ENCODE measurements at regions not wholly inside any gene's neighbourhood (a gene's known extent, or its start where the extent isn't known, plus 50 kb on each side); places are given as distances from the start of the nearest gene placed in this dataset.

DNA sequence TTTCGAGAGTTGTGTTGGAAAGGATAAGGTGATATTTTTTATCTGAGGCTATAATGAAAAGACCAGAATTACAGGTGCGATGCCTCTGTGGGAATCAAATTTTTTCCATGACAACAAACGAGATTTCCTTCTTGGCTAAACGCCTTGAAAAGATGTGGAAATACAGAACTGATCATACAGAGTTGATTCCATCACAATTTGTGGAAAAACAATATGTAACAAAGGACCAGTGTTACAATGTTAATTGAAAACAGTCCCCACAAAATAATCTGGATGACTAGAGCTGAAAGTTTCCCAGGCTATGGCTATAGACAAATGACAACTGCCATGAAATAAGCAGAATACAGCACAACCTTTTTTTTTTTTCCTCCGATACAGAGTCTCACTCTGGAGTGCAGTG is 628.9 kb downstream of the DIAPH3 start:
- CTCF ChIA-PET: interaction anchor here (0.7 kb wide), 1 partner anchor 141 kb away, joined by 5 read pairs; no protein-coding TSS in a partner anchor
- no peak overlapping the region for H3K27ac ChIP-seq (ENCODE audit: extremely low read depth, low read depth, low read length)
- H3K4me1 ChIP-seq (ENCODE audit: control insufficient read depth, insufficient read depth, low read length): peaks cover 3% of the 10 kb centered on the region
- POLR2A ChIA-PET: interaction anchor here (0.7 kb wide), 1 partner anchor 443 kb away, joined by 8 read pairs; no protein-coding TSS in a partner anchor
- no peak overlapping the region for H3K4me3 ChIP-seq (ENCODE audit: low read depth, low read length)
- no peaks in the 10 kb centered on the region for H3K9me3 ChIP-seq (ENCODE audit: control insufficient read depth, insufficient read depth, low read depth, low read length)
- no peaks in the 10 kb centered on the region for H3K36me3 ChIP-seq (ENCODE audit: control insufficient read depth in 2 of 2, insufficient read depth in 1 of 2, low read length in 2 of 2)
- no peak for TF ChIP-seq AEBP2 (tag by site-specific recombination; IDR thresholded peaks at IDR 0.05; ENCODE audit: borderline replicate concordance)
- TF ChIP-seq, protein P1, sequence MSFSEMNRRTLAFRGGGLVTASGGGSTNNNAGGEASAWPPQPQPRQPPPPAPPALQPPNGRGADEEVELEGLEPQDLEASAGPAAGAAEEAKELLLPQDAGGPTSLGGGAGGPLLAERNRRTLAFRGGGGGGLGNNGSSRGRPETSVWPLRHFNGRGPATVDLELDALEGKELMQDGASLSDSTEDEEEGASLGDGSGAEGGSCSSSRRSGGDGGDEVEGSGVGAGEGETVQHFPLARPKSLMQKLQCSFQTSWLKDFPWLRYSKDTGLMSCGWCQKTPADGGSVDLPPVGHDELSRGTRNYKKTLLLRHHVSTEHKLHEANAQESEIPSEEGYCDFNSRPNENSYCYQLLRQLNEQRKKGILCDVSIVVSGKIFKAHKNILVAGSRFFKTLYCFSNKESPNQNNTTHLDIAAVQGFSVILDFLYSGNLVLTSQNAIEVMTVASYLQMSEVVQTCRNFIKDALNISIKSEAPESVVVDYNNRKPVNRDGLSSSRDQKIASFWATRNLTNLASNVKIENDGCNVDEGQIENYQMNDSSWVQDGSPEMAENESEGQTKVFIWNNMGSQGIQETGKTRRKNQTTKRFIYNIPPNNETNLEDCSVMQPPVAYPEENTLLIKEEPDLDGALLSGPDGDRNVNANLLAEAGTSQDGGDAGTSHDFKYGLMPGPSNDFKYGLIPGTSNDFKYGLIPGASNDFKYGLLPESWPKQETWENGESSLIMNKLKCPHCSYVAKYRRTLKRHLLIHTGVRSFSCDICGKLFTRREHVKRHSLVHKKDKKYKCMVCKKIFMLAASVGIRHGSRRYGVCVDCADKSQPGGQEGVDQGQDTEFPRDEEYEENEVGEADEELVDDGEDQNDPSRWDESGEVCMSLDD (tag by site-specific recombination; IDR thresholded peaks at IDR 0.05): no peak
- no peak for TF ChIP-seq ZSCAN23 (tag by site-specific recombination; IDR thresholded peaks at IDR 0.05)
- TF ChIP-seq ZNF529 (tag by site-specific recombination; IDR thresholded peaks at IDR 0.05; ENCODE audit: insufficient replicate concordance): no peak

DNA sequence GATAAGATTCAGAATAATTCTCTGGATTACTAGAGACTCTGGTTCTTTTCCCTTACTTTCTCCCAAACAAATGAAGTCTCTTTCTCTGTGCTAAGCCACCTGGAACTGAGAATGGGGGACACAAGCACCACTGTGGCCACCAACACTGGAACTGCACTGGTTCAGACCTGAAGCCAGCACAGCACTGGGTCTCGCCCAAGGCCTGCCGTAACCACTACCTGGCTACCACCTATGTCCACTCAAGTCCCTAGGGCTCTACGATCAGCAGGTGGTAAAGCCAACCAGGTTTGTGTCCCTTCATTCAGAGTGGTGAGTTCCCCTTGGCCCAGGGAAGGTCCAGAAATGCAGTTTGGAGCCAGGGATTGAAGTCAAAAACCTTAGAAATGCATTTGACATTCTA is 626.2 kb downstream of the DIAPH3 start:
- H3K9me3 ChIP-seq (ENCODE audit: control insufficient read depth, insufficient read depth, low read depth, low read length): no peaks in the 10 kb centered on the region
- H3K4me3 ChIP-seq (ENCODE audit: low read depth, low read length): no peak overlapping the region
- H3K27ac ChIP-seq (ENCODE audit: extremely low read depth, low read depth, low read length): no peak overlapping the region
- H3K4me1 ChIP-seq (ENCODE audit: control insufficient read depth, insufficient read depth, low read length): peaks cover 2% of the 10 kb centered on the region; the same call in 1 of the 2 replicates
- POLR2A ChIA-PET: no interaction called here
- CTCF ChIA-PET: no interaction called here
- no peaks in the 10 kb centered on the region for H3K36me3 ChIP-seq (ENCODE audit: control insufficient read depth in 2 of 2, insufficient read depth in 1 of 2, low read length in 2 of 2)
- TF ChIP-seq ZNF391 (tag by site-specific recombination; IDR thresholded peaks at IDR 0.05; ENCODE audit: borderline replicate concordance, low read depth) (no peak), BCL11B (tag by site-specific recombination; IDR thresholded peaks at IDR 0.05; ENCODE audit: low read depth) (no peak)

- Histone ChIP-seq H3K4me1 (ENCODE audit: control insufficient read depth, insufficient read depth, low read length) (no peaks in the 10 kb centered on the region; the same call in 1 of the 2 replicates), H3K9me3 (ENCODE audit: control insufficient read depth, insufficient read depth, low read depth, low read length) (no peaks in the 10 kb centered on the region), H3K27ac (ENCODE audit: extremely low read depth, low read depth, low read length) (no peak overlapping the region), H3K36me3 (ENCODE audit: control insufficient read depth in 2 of 2, insufficient read depth in 1 of 2, low read length in 2 of 2) (no peaks in the 10 kb centered on the region), H3K4me3 (ENCODE audit: low read depth, low read length) (no peak overlapping the region)
- ChIA-PET CTCF (no interaction called here), POLR2A (no interaction called here)
- TF ChIP-seq ZNF394 (tag by site-specific recombination; IDR thresholded peaks at IDR 0.05; ENCODE audit: borderline replicate concordance) (no peak), ZNF571 (tag by site-specific recombination; IDR thresholded peaks at IDR 0.05) (no peak), REST (tag by site-specific recombination; IDR thresholded peaks at IDR 0.05) (no peak), ZNF792 (tag by site-specific recombination; IDR thresholded peaks at IDR 0.05) (no peak), PRDM1 (tag by site-specific recombination; IDR thresholded peaks at IDR 0.05) (no peak), ZNF292 (tag by site-specific recombination; IDR thresholded peaks at IDR 0.05; ENCODE audit: borderline replicate concordance, low read depth) (no peak), ZNF174 (tag by site-specific recombination; IDR thresholded peaks at IDR 0.05) (no peak), ZNF596 (tag by site-specific recombination; IDR thresholded peaks at IDR 0.05) (no peak), ZNF560 (tag by site-specific recombination; IDR thresholded peaks at IDR 0.05; ENCODE audit: borderline replicate concordance) (no peak), ZEB2 (tag by site-specific recombination; IDR thresholded peaks at IDR 0.05) (no peak), ZNF175 (tag by site-specific recombination; IDR thresholded peaks at IDR 0.05) (no peak), ZNF146 (tag by site-specific recombination; IDR thresholded peaks at IDR 0.05) (no peak), ZNF19 (tag by site-specific recombination; IDR thresholded peaks at IDR 0.05; ENCODE audit: low read depth) (no peak), ZBTB20 (tag by site-specific recombination; IDR thresholded peaks at IDR 0.05) (no peak), KLF10 (tag by site-specific recombination; IDR thresholded peaks at IDR 0.05) (no peak)
- TF ChIP-seq, protein P2, sequence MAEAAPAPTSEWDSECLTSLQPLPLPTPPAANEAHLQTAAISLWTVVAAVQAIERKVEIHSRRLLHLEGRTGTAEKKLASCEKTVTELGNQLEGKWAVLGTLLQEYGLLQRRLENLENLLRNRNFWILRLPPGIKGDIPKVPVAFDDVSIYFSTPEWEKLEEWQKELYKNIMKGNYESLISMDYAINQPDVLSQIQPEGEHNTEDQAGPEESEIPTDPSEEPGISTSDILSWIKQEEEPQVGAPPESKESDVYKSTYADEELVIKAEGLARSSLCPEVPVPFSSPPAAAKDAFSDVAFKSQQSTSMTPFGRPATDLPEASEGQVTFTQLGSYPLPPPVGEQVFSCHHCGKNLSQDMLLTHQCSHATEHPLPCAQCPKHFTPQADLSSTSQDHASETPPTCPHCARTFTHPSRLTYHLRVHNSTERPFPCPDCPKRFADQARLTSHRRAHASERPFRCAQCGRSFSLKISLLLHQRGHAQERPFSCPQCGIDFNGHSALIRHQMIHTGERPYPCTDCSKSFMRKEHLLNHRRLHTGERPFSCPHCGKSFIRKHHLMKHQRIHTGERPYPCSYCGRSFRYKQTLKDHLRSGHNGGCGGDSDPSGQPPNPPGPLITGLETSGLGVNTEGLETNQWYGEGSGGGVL (tag by site-specific recombination; IDR thresholded peaks at IDR 0.05): no peak
Measured at GRCh38 chr13:59538512-59538911, 625.2 kb downstream of the DIAPH3 start.

All from HEK293 (cell line).